ENCODE measurements at regions not wholly inside any gene's neighbourhood (a gene's known extent, or its start where the extent isn't known, plus 50 kb on each side); places are given as distances from the start of the nearest gene placed in this dataset.

DNA sequence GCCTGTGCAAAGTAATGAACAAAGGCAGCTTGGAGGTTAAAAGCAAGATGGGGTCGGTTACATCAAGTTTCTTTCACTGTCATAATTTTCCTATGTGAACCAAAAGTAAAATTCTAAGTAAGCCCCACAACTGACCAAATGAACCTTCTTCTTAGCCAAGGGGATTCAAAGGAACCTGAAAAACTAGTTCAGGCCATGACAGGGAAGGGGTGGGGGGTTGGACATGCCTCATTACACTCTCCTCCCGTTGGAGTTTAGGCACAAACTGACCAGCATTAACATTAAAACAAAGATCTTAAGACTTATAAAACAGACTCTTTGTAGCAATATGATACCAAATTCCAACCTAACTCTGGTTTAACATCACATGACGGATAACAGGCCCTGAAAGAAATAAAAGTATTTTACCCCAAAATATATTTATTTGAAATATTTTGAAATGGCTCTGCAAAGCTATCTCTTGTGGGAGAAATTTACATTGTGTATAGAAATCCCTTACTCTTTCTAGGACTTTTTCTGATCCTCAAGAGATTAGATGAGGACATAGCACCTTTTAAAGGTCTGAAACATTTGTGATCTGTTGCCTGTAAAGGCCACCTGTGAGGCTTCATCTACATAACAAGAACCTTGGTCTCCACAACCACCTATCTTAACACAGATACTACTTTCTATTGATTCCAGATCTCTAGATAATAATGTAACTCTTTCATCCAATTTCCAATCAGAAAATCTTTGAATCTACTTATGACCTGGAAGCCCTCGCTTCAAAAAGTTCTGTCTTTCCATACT is 1829.0 kb upstream of the MIR17HG start:
- no peak for TF ChIP-seq MAX (CRISPR knock-in tag; IDR thresholded peaks at IDR 0.05)
- TF ChIP-seq, protein P1, sequence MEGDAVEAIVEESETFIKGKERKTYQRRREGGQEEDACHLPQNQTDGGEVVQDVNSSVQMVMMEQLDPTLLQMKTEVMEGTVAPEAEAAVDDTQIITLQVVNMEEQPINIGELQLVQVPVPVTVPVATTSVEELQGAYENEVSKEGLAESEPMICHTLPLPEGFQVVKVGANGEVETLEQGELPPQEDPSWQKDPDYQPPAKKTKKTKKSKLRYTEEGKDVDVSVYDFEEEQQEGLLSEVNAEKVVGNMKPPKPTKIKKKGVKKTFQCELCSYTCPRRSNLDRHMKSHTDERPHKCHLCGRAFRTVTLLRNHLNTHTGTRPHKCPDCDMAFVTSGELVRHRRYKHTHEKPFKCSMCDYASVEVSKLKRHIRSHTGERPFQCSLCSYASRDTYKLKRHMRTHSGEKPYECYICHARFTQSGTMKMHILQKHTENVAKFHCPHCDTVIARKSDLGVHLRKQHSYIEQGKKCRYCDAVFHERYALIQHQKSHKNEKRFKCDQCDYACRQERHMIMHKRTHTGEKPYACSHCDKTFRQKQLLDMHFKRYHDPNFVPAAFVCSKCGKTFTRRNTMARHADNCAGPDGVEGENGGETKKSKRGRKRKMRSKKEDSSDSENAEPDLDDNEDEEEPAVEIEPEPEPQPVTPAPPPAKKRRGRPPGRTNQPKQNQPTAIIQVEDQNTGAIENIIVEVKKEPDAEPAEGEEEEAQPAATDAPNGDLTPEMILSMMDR (IDR thresholded peaks at IDR 0.05) = no peak
- no peak for TF ChIP-seq RELA (CRISPR knock-in tag; IDR thresholded peaks at IDR 0.05; ENCODE audit: borderline replicate concordance)
- no peak for TF ChIP-seq ATF6 (CRISPR knock-in tag; IDR thresholded peaks at IDR 0.05)
- no peak for TF ChIP-seq NFYB (CRISPR knock-in tag; conservative IDR thresholded peaks at IDR 0.05; ENCODE audit: low read depth)
- TF ChIP-seq ZNF121 (CRISPR knock-in tag; IDR thresholded peaks at IDR 0.05) = no peak
- TF ChIP-seq, protein P2, sequence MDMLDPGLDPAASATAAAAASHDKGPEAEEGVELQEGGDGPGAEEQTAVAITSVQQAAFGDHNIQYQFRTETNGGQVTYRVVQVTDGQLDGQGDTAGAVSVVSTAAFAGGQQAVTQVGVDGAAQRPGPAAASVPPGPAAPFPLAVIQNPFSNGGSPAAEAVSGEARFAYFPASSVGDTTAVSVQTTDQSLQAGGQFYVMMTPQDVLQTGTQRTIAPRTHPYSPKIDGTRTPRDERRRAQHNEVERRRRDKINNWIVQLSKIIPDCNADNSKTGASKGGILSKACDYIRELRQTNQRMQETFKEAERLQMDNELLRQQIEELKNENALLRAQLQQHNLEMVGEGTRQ (CRISPR knock-in tag; IDR thresholded peaks at IDR 0.05) = no peak
- TF ChIP-seq, protein P3, sequence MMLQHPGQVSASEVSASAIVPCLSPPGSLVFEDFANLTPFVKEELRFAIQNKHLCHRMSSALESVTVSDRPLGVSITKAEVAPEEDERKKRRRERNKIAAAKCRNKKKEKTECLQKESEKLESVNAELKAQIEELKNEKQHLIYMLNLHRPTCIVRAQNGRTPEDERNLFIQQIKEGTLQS (CRISPR knock-in tag; conservative IDR thresholded peaks at IDR 0.05) = no peak
- TF ChIP-seq, protein P4, sequence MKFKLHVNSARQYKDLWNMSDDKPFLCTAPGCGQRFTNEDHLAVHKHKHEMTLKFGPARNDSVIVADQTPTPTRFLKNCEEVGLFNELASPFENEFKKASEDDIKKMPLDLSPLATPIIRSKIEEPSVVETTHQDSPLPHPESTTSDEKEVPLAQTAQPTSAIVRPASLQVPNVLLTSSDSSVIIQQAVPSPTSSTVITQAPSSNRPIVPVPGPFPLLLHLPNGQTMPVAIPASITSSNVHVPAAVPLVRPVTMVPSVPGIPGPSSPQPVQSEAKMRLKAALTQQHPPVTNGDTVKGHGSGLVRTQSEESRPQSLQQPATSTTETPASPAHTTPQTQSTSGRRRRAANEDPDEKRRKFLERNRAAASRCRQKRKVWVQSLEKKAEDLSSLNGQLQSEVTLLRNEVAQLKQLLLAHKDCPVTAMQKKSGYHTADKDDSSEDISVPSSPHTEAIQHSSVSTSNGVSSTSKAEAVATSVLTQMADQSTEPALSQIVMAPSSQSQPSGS (CRISPR knock-in tag; IDR thresholded peaks at IDR 0.05; ENCODE audit: borderline replicate concordance, low read depth) = no peak
- TF ChIP-seq, protein P5, sequence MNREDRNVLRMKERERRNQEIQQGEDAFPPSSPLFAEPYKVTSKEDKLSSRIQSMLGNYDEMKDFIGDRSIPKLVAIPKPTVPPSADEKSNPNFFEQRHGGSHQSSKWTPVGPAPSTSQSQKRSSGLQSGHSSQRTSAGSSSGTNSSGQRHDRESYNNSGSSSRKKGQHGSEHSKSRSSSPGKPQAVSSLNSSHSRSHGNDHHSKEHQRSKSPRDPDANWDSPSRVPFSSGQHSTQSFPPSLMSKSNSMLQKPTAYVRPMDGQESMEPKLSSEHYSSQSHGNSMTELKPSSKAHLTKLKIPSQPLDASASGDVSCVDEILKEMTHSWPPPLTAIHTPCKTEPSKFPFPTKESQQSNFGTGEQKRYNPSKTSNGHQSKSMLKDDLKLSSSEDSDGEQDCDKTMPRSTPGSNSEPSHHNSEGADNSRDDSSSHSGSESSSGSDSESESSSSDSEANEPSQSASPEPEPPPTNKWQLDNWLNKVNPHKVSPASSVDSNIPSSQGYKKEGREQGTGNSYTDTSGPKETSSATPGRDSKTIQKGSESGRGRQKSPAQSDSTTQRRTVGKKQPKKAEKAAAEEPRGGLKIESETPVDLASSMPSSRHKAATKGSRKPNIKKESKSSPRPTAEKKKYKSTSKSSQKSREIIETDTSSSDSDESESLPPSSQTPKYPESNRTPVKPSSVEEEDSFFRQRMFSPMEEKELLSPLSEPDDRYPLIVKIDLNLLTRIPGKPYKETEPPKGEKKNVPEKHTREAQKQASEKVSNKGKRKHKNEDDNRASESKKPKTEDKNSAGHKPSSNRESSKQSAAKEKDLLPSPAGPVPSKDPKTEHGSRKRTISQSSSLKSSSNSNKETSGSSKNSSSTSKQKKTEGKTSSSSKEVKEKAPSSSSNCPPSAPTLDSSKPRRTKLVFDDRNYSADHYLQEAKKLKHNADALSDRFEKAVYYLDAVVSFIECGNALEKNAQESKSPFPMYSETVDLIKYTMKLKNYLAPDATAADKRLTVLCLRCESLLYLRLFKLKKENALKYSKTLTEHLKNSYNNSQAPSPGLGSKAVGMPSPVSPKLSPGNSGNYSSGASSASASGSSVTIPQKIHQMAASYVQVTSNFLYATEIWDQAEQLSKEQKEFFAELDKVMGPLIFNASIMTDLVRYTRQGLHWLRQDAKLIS (CRISPR knock-in tag; IDR thresholded peaks at IDR 0.05; ENCODE audit: borderline replicate concordance) = no peak
- TF ChIP-seq STAT6 (CRISPR knock-in tag; conservative IDR thresholded peaks at IDR 0.05; ENCODE audit: low read depth) = no peak
- no peak for TF ChIP-seq SP1 (CRISPR knock-in tag; conservative IDR thresholded peaks at IDR 0.05)
- TF ChIP-seq, protein P6, sequence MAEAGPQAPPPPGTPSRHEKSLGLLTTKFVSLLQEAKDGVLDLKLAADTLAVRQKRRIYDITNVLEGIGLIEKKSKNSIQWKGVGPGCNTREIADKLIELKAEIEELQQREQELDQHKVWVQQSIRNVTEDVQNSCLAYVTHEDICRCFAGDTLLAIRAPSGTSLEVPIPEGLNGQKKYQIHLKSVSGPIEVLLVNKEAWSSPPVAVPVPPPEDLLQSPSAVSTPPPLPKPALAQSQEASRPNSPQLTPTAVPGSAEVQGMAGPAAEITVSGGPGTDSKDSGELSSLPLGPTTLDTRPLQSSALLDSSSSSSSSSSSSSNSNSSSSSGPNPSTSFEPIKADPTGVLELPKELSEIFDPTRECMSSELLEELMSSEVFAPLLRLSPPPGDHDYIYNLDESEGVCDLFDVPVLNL (CRISPR knock-in tag; IDR thresholded peaks at IDR 0.05; ENCODE audit: borderline replicate concordance, low read depth) = no peak
